B cell (primary cell): ENCODE measurements at regions not wholly inside any gene's neighbourhood (a gene's known extent, or its start where the extent isn't known, plus 50 kb on each side); places are given as distances from the start of the nearest gene placed in this dataset.

Source experiments
- ATAC-seq: fragments of 200-7000 bp; cut with Tn5 transposase; one replicate; pipeline ENCODE4 v1.10.0; 2021; ENCODE audit warnings: low read depth, mild to moderate bottlenecking, moderate number of reproducible peaks, moderate library complexity
- CTCF ChIA-PET: fragments of 350-600 bp; sonication (Branson Sonifier 250); formaldehyde crosslinking; loops from one replicate; lab custom pipeline; 2021; ENCODE audit warnings: antibody characterized with exemption, inconsistent platforms; lab: Charles Lee
- POLR2A ChIA-PET: fragments of 350-600 bp; sonication (Branson Sonifier 250); formaldehyde crosslinking; loops from one replicate; lab custom pipeline; 2021; ENCODE audit warnings: antibody characterized with exemption; lab: Charles Lee
- DNase-seq: peaks from one replicate; pipeline ENCODE4 v3.0.0; 2013
- H2AFZ ChIP-seq: 2 replicates; pipeline ENCODE4 v1.6.1; 2012; ENCODE audit warnings: mild to moderate bottlenecking, low read depth, low read length; ENCODE audit not compliant: insufficient read depth, poor library complexity, severe bottlenecking
- H3K27ac ChIP-seq, 2 donors: 1 replicate in 1 of 2; 2 replicates in 1 of 2; pipeline ENCODE4 v1.5.1; 2012 to 2013; ENCODE audit warnings: low read length in 2 of 2, mild to moderate bottlenecking in 2 of 2, moderate library complexity in 1 of 2
- H3K27me3 ChIP-seq, 4 experiments: fragments of 200-600 bp in 1 of 4; sonication (generic) in 1 of 4; replicated peaks in 1 of 4; 1 replicate in 2 of 4; 2 replicates in 2 of 4; pipeline versions ENCODE4 v1.6.1 to v1.7.0; 2013 to 2016; ENCODE audit warnings: low read length in 3 of 4, mild to moderate bottlenecking in 2 of 4, mixed read lengths in 1 of 4, moderate library complexity in 1 of 4; ENCODE audit not compliant: insufficient read depth in 4 of 4, control insufficient read depth in 3 of 4; ENCODE audit errors: control extremely low read depth in 1 of 4
- H3K36me3 ChIP-seq, 2 experiments: replicated peaks in 1 of 2; 1 replicate in 1 of 2; 2 replicates in 1 of 2; pipeline versions ENCODE4 v1.6.1 to v1.7.1; 2013; ENCODE audit warnings: low read length in 1 of 2; ENCODE audit not compliant: insufficient read depth in 2 of 2, control insufficient read depth in 1 of 2; ENCODE audit errors: control extremely low read depth in 1 of 2, extremely low read depth in 1 of 2
- H3K4me1 ChIP-seq, 2 donors: fragments of 200-600 bp in 1 of 2; sonication (generic) in 1 of 2; 1 replicate in 1 of 2; 2 replicates in 1 of 2; pipeline versions ENCODE4 v1.5.1 to v1.6.1; 2013 to 2017; ENCODE audit warnings: low read length in 2 of 2; ENCODE audit not compliant: control insufficient read depth in 2 of 2, insufficient read depth in 2 of 2
- H3K4me2 ChIP-seq: replicated peaks from 2 replicates; pipeline ENCODE3; 2012; ENCODE audit warnings: mild to moderate bottlenecking, low read depth, low read length; ENCODE audit not compliant: poor library complexity, severe bottlenecking
- H3K4me3 ChIP-seq, 5 experiments: fragments of 200-600 bp in 1 of 5; sonication (generic) in 1 of 5; 1 replicate in 3 of 5; 2 replicates in 2 of 5; pipeline versions ENCODE4 v1.5.1 to v1.7.0; 2011 to 2016; ENCODE audit warnings: low read length in 4 of 5, mild to moderate bottlenecking in 4 of 5, low read depth in 2 of 5, control low read depth in 1 of 5, moderate library complexity in 1 of 5; ENCODE audit not compliant: insufficient read depth in 1 of 5; ENCODE audit errors: control extremely low read depth in 1 of 5, extremely low read depth in 1 of 5
- H3K79me2 ChIP-seq: fragments of 200-600 bp; sonication (generic); one replicate; pipeline ENCODE4 v1.6.0; 2016; ENCODE audit warnings: low read length; ENCODE audit not compliant: control insufficient read depth, insufficient read depth
- H3K9ac ChIP-seq: fragments of 200-600 bp; sonication (generic); 2 replicates; pipeline ENCODE4 v1.6.1; 2017; ENCODE audit warnings: mild to moderate bottlenecking, low read length, moderate library complexity
- H3K9me3 ChIP-seq, 3 donors: one replicate each; pipeline versions ENCODE4 v1.6.1 to v1.7.1; 2013; ENCODE audit warnings: low read length in 2 of 3; ENCODE audit not compliant: control insufficient read depth in 2 of 3, insufficient read depth in 1 of 3; ENCODE audit errors: control extremely low read depth in 1 of 3
- H4K20me1 ChIP-seq: 2 replicates; pipeline ENCODE4 v1.6.0; 2012; ENCODE audit warnings: mild to moderate bottlenecking, low read length; ENCODE audit not compliant: insufficient read depth, control insufficient read depth, poor library complexity, severe bottlenecking
- H3K27ac Mint-ChIP-seq: one replicate; pipeline ENCODE4 v1.8.0; 2021; ENCODE audit warnings: mixed read lengths
- H3K27me3 Mint-ChIP-seq: one replicate; pipeline ENCODE4 v1.8.0; 2021; ENCODE audit warnings: mixed read lengths
- H3K4me1 Mint-ChIP-seq: one replicate; pipeline ENCODE4 v1.8.0; 2021; ENCODE audit warnings: mixed read lengths
- H3K4me3 Mint-ChIP-seq: one replicate; pipeline ENCODE4 v1.8.0; 2021; ENCODE audit warnings: mixed read lengths
- H3K9me3 Mint-ChIP-seq: one replicate; pipeline ENCODE4 v1.8.0; 2022; ENCODE audit warnings: mixed read lengths; ENCODE audit not compliant: insufficient read depth
- EZH2 ChIP-seq: IDR thresholded peaks from 2 replicates; pipeline ENCODE4 v1.6.1; 2012; ENCODE audit warnings: borderline replicate concordance, low read depth, mild to moderate bottlenecking, moderate library complexity, low read length; ENCODE audit not compliant: insufficient read depth, poor library complexity, severe bottlenecking
- WGBS: methylation state at CpG from one replicate; pipeline ENCODE4 v1.1.5; 2013; ENCODE audit warnings: missing lambda C conversion rate; ENCODE audit not compliant: insufficient coverage; 5-methylcytosine and 5-hydroxymethylcytosine counted together
- intact Hi-C: fragments of 100-400 bp; cut with micrococcal nuclease; formaldehyde crosslinking; loops from one replicate; pipeline ENCODE4 v1.10.0; 2022
- TF ChIP-seq, protein P1 (sequence below): fragments of 200-600 bp; IDR thresholded peaks from one replicate; pipeline ENCODE4 v1.8.0; 2022; ENCODE audit warnings: antibody characterized with exemption, mild to moderate bottlenecking

DNA sequence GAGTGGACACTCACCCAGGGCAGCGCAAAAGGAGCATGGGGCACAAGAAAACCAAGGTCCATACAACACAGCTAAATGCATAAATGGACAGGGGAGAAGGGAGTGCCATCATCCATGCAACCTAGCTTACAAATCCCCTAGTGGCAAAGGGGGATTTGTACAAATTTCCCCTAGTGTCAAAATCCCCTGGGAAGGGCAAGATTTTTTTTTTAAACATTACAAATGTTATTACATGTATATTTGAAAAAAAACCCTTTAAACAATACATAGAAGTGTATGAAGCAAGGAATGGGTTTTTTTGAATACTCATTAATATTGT is 89.6 kb upstream of the IVNS1ABP start:
- Histone ChIP-seq H3K79me2 (no peaks in the 10 kb centered on the region), H2AFZ (no peak overlapping the region), H3K4me1 (peaks cover 3 to 4% of the 10 kb centered on the region in 2 donors), H3K27ac (no peak overlapping the region), H3K9ac (no peak overlapping the region), H4K20me1 (no peaks in the 10 kb centered on the region), H3K4me3 (no peak overlapping the region), H3K36me3 (no peaks in the 10 kb centered on the region), H3K4me2 (no peak overlapping the region), H3K9me3 (peaks cover 0 to 4% (median 3%) of the 10 kb centered on the region in 3 donors), H3K27me3 (no peaks in the 10 kb centered on the region)
- intact Hi-C loops, result no loop called here
- peak; percentile 21 for DNase-seq
- peaks cover 2% of the 10 kb centered on the region for H3K9me3 Mint-ChIP-seq
- no peak overlapping the region for H3K4me3 Mint-ChIP-seq
- no peak for ATAC-seq
- H3K27ac Mint-ChIP-seq, result no peak overlapping the region
- CTCF ChIA-PET, result no interaction called here
- no peaks in the 10 kb centered on the region for H3K27me3 Mint-ChIP-seq
- peaks cover 20% of the 10 kb centered on the region for H3K4me1 Mint-ChIP-seq
- POLR2A ChIA-PET, result no interaction called here
- WGBS, result no CpG with 5 or more reads among the region's 1 CpG
- TF ChIP-seq EZH2, result no peak
- TF ChIP-seq, protein P1, sequence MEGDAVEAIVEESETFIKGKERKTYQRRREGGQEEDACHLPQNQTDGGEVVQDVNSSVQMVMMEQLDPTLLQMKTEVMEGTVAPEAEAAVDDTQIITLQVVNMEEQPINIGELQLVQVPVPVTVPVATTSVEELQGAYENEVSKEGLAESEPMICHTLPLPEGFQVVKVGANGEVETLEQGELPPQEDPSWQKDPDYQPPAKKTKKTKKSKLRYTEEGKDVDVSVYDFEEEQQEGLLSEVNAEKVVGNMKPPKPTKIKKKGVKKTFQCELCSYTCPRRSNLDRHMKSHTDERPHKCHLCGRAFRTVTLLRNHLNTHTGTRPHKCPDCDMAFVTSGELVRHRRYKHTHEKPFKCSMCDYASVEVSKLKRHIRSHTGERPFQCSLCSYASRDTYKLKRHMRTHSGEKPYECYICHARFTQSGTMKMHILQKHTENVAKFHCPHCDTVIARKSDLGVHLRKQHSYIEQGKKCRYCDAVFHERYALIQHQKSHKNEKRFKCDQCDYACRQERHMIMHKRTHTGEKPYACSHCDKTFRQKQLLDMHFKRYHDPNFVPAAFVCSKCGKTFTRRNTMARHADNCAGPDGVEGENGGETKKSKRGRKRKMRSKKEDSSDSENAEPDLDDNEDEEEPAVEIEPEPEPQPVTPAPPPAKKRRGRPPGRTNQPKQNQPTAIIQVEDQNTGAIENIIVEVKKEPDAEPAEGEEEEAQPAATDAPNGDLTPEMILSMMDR, result no peak

- H3K79me2 ChIP-seq, result no peaks in the 10 kb centered on the region
- H3K27ac ChIP-seq, result no peak overlapping the region
- no peak overlapping the region for H3K27ac Mint-ChIP-seq
- CTCF ChIA-PET, result no interaction called here
- H3K27me3 Mint-ChIP-seq, result no peaks in the 10 kb centered on the region
- no peaks in the 10 kb centered on the region for H4K20me1 ChIP-seq
- DNase-seq (no peak), ATAC-seq (no peak)
- no peaks in the 10 kb centered on the region for H3K27me3 ChIP-seq
- H3K4me3 Mint-ChIP-seq, result no peak overlapping the region
- H2AFZ ChIP-seq, result no peak overlapping the region
- peaks cover 2% of the 10 kb centered on the region for H3K9me3 Mint-ChIP-seq
- POLR2A ChIA-PET, result no interaction called here
- intact Hi-C loops, result no loop called here
- H3K4me2 ChIP-seq, result no peak overlapping the region
- TF ChIP-seq, protein P1, result no peak
- TF ChIP-seq EZH2, result no peak
- H3K9me3 ChIP-seq, result peaks cover 0 to 4% (median 3%) of the 10 kb centered on the region in 3 donors
- peaks cover 3 to 4% of the 10 kb centered on the region in 2 donors for H3K4me1 ChIP-seq
- H3K4me3 ChIP-seq, result no peak overlapping the region
- no peak overlapping the region for H3K9ac ChIP-seq
- 100% methylated on average over 1 of the region's 3 CpGs for WGBS
- no peaks in the 10 kb centered on the region for H3K36me3 ChIP-seq
- H3K4me1 Mint-ChIP-seq, result peaks cover 20% of the 10 kb centered on the region
These were observed 89.1 kb upstream of the IVNS1ABP start for GRCh38 chr1:185406006-185406690.
